ENCODE measurements at regions not wholly inside any gene's neighbourhood (a gene's known extent, or its start where the extent isn't known, plus 50 kb on each side); places are given as distances from the start of the nearest gene placed in this dataset.

GRCh38 chr6:100259865-100260264 is 204.9 kb downstream of the SIM1 start:
- no peak overlapping the region for H2BK120ac ChIP-seq (ENCODE audit: low read depth, low read length)
- no peaks in the 10 kb centered on the region for H3K4me1 ChIP-seq (ENCODE audit: control insufficient read depth, insufficient read depth, low read depth, low read length)
- H3K4me2 ChIP-seq (ENCODE audit: low read length, poor library complexity, severe bottlenecking) = no peak overlapping the region
- H3K23ac ChIP-seq (ENCODE audit: low read length in 2 of 2) = no peak overlapping the region
- H2AK5ac ChIP-seq (ENCODE audit: low read length, severe bottlenecking) = no peak overlapping the region
- no peaks in the 10 kb centered on the region for H3K36me3 ChIP-seq (ENCODE audit: control insufficient read depth in 1 of 2, insufficient read depth in 2 of 2, low read depth in 1 of 2, low read length in 2 of 2)
- H4K91ac ChIP-seq (ENCODE audit: low read length) = no peak overlapping the region
- no peak overlapping the region for H3K14ac ChIP-seq (ENCODE audit: low read length in 2 of 2)
- no peak overlapping the region for H2BK15ac ChIP-seq (ENCODE audit: low read depth, poor library complexity, severe bottlenecking)
- no peak overlapping the region for H2AFZ ChIP-seq (ENCODE audit: low read depth, low read length)
- H3K9me3 ChIP-seq (ENCODE audit: control insufficient read depth, low read length) = no peaks in the 10 kb centered on the region
- no peak overlapping the region for H4K8ac ChIP-seq (ENCODE audit: low read length)
- no peak for DNase-seq
- WGBS = 88% methylated on average over 3 of the region's 3 CpGs
- H2BK12ac ChIP-seq (ENCODE audit: low read length in 2 of 2) = no peak overlapping the region
- H2BK5ac ChIP-seq (ENCODE audit: low read depth, low read length, poor library complexity, severe bottlenecking) = no peak overlapping the region
- H3K79me1 ChIP-seq (replicated peaks; ENCODE audit: low read length, poor library complexity, severe bottlenecking) = no peaks in the 10 kb centered on the region
- no peak overlapping the region for H3K4me3 ChIP-seq (ENCODE audit: insufficient read depth in 1 of 2, low read depth in 1 of 2, low read length in 2 of 2)
- H3K18ac ChIP-seq (ENCODE audit: low read depth in 1 of 2, low read length in 2 of 2) = no peak overlapping the region
- no peak overlapping the region for H3K27ac ChIP-seq (ENCODE audit: low read length, poor library complexity, severe bottlenecking)
- no peak overlapping the region for H3K9ac ChIP-seq (ENCODE audit: low read length)
- H3K4ac ChIP-seq (ENCODE audit: low read depth in 1 of 2, low read length in 2 of 2) = no peak overlapping the region
- no peaks in the 10 kb centered on the region for H3K27me3 ChIP-seq (ENCODE audit: control insufficient read depth in 1 of 2, insufficient read depth in 1 of 2, low read length in 2 of 2)

- no peak for DNase-seq
- Histone ChIP-seq H4K91ac (ENCODE audit: low read length) (no peak overlapping the region), H3K4me1 (ENCODE audit: control insufficient read depth, insufficient read depth, low read depth, low read length) (no peaks in the 10 kb centered on the region), H3K4me2 (ENCODE audit: low read length, poor library complexity, severe bottlenecking) (no peak overlapping the region), H3K14ac (ENCODE audit: low read length in 2 of 2) (no peak overlapping the region), H2AFZ (ENCODE audit: low read depth, low read length) (no peak overlapping the region), H3K36me3 (ENCODE audit: control insufficient read depth in 1 of 2, insufficient read depth in 2 of 2, low read depth in 1 of 2, low read length in 2 of 2) (no peaks in the 10 kb centered on the region), H3K4ac (ENCODE audit: low read depth in 1 of 2, low read length in 2 of 2) (no peak overlapping the region), H3K4me3 (ENCODE audit: insufficient read depth in 1 of 2, low read depth in 1 of 2, low read length in 2 of 2) (no peak overlapping the region), H3K27me3 (ENCODE audit: control insufficient read depth in 1 of 2, insufficient read depth in 1 of 2, low read length in 2 of 2) (no peaks in the 10 kb centered on the region), H2BK120ac (ENCODE audit: low read depth, low read length) (no peak overlapping the region), H3K27ac (ENCODE audit: low read length, poor library complexity, severe bottlenecking) (no peak overlapping the region), H2BK15ac (ENCODE audit: low read depth, poor library complexity, severe bottlenecking) (no peak overlapping the region), H3K9me3 (ENCODE audit: control insufficient read depth, low read length) (no peaks in the 10 kb centered on the region), H2AK5ac (ENCODE audit: low read length, severe bottlenecking) (no peak overlapping the region), H2BK5ac (ENCODE audit: low read depth, low read length, poor library complexity, severe bottlenecking) (no peak overlapping the region), H2BK12ac (ENCODE audit: low read length in 2 of 2) (no peak overlapping the region), H3K23ac (ENCODE audit: low read length in 2 of 2) (no peak overlapping the region), H3K9ac (ENCODE audit: low read length) (no peak overlapping the region), H4K8ac (ENCODE audit: low read length) (no peak overlapping the region), H3K79me1 (replicated peaks; ENCODE audit: low read length, poor library complexity, severe bottlenecking) (no peaks in the 10 kb centered on the region), H3K18ac (ENCODE audit: low read depth in 1 of 2, low read length in 2 of 2) (no peak overlapping the region)
- 100% methylated on average over 1 of the region's 2 CpGs for WGBS
These were observed 206.0 kb downstream of the SIM1 start for GRCh38 chr6:100258752-100259151.

- H3K4ac ChIP-seq (ENCODE audit: low read depth in 1 of 2, low read length in 2 of 2) = no peak overlapping the region
- H3K27me3 ChIP-seq (ENCODE audit: control insufficient read depth in 1 of 2, insufficient read depth in 1 of 2, low read length in 2 of 2) = no peaks in the 10 kb centered on the region
- no peaks in the 10 kb centered on the region for H3K36me3 ChIP-seq (ENCODE audit: control insufficient read depth in 1 of 2, insufficient read depth in 2 of 2, low read depth in 1 of 2, low read length in 2 of 2)
- no peak overlapping the region for H3K27ac ChIP-seq (ENCODE audit: low read length, poor library complexity, severe bottlenecking)
- H3K14ac ChIP-seq (ENCODE audit: low read length in 2 of 2) = no peak overlapping the region
- H3K79me1 ChIP-seq (replicated peaks; ENCODE audit: low read length, poor library complexity, severe bottlenecking) = no peaks in the 10 kb centered on the region
- H3K4me3 ChIP-seq (ENCODE audit: insufficient read depth in 1 of 2, low read depth in 1 of 2, low read length in 2 of 2) = no peak overlapping the region
- H2AK5ac ChIP-seq (ENCODE audit: low read length, severe bottlenecking) = no peak overlapping the region
- H2BK120ac ChIP-seq (ENCODE audit: low read depth, low read length) = no peak overlapping the region
- H2BK5ac ChIP-seq (ENCODE audit: low read depth, low read length, poor library complexity, severe bottlenecking) = no peak overlapping the region
- H3K23ac ChIP-seq (ENCODE audit: low read length in 2 of 2) = no peak overlapping the region
- H2BK12ac ChIP-seq (ENCODE audit: low read length in 2 of 2) = no peak overlapping the region
- H3K18ac ChIP-seq (ENCODE audit: low read depth in 1 of 2, low read length in 2 of 2) = no peak overlapping the region
- H3K4me2 ChIP-seq (ENCODE audit: low read length, poor library complexity, severe bottlenecking) = peak overlapping the region; percentile 56
- no peak overlapping the region for H4K8ac ChIP-seq (ENCODE audit: low read length)
- H2AFZ ChIP-seq (ENCODE audit: low read depth, low read length) = no peak overlapping the region
- no peaks in the 10 kb centered on the region for H3K9me3 ChIP-seq (ENCODE audit: control insufficient read depth, low read length)
- no peak overlapping the region for H2BK15ac ChIP-seq (ENCODE audit: low read depth, poor library complexity, severe bottlenecking)
- peak overlapping the region; percentile 70 for H3K9ac ChIP-seq (ENCODE audit: low read length)
- H4K91ac ChIP-seq (ENCODE audit: low read length) = no peak overlapping the region
- peak; percentile 84 for DNase-seq
- WGBS = 83% methylated on average over 1 of the region's 4 CpGs
- no peaks in the 10 kb centered on the region for H3K4me1 ChIP-seq (ENCODE audit: control insufficient read depth, insufficient read depth, low read depth, low read length)
These were observed 206.8 kb downstream of the SIM1 start for GRCh38 chr6:100257793-100258395.

GRCh38 chr6:100255701-100256100 is 209.0 kb downstream of the SIM1 start:
- Histone ChIP-seq H3K9me3 (ENCODE audit: control insufficient read depth, low read length) (no peaks in the 10 kb centered on the region), H3K36me3 (ENCODE audit: control insufficient read depth in 1 of 2, insufficient read depth in 2 of 2, low read depth in 1 of 2, low read length in 2 of 2) (no peaks in the 10 kb centered on the region), H2AFZ (ENCODE audit: low read depth, low read length) (no peak overlapping the region), H4K8ac (ENCODE audit: low read length) (no peak overlapping the region), H3K79me1 (replicated peaks; ENCODE audit: low read length, poor library complexity, severe bottlenecking) (no peaks in the 10 kb centered on the region), H3K14ac (ENCODE audit: low read length in 2 of 2) (no peak overlapping the region), H2AK5ac (ENCODE audit: low read length, severe bottlenecking) (no peak overlapping the region), H3K9ac (ENCODE audit: low read length) (no peak overlapping the region), H2BK15ac (ENCODE audit: low read depth, poor library complexity, severe bottlenecking) (no peak overlapping the region), H3K18ac (ENCODE audit: low read depth in 1 of 2, low read length in 2 of 2) (peak overlapping the region in 1 of 2 experiments; percentile 70), H3K4me1 (ENCODE audit: control insufficient read depth, insufficient read depth, low read depth, low read length) (no peaks in the 10 kb centered on the region), H3K4ac (ENCODE audit: low read depth in 1 of 2, low read length in 2 of 2) (no peak overlapping the region), H3K27ac (ENCODE audit: low read length, poor library complexity, severe bottlenecking) (no peak overlapping the region), H4K91ac (ENCODE audit: low read length) (no peak overlapping the region), H2BK120ac (ENCODE audit: low read depth, low read length) (no peak overlapping the region), H2BK12ac (ENCODE audit: low read length in 2 of 2) (no peak overlapping the region), H3K27me3 (ENCODE audit: control insufficient read depth in 1 of 2, insufficient read depth in 1 of 2, low read length in 2 of 2) (no peaks in the 10 kb centered on the region), H3K4me3 (ENCODE audit: insufficient read depth in 1 of 2, low read depth in 1 of 2, low read length in 2 of 2) (no peak overlapping the region), H3K4me2 (ENCODE audit: low read length, poor library complexity, severe bottlenecking) (no peak overlapping the region), H3K23ac (ENCODE audit: low read length in 2 of 2) (no peak overlapping the region), H2BK5ac (ENCODE audit: low read depth, low read length, poor library complexity, severe bottlenecking) (no peak overlapping the region)
- DNase-seq = no peak
- WGBS = 82% methylated on average over 5 of the region's 5 CpGs
